ENCODE measurements at regions not wholly inside any gene's neighbourhood (a gene's known extent, or its start where the extent isn't known, plus 50 kb on each side); places are given as distances from the start of the nearest gene placed in this dataset.

DNA sequence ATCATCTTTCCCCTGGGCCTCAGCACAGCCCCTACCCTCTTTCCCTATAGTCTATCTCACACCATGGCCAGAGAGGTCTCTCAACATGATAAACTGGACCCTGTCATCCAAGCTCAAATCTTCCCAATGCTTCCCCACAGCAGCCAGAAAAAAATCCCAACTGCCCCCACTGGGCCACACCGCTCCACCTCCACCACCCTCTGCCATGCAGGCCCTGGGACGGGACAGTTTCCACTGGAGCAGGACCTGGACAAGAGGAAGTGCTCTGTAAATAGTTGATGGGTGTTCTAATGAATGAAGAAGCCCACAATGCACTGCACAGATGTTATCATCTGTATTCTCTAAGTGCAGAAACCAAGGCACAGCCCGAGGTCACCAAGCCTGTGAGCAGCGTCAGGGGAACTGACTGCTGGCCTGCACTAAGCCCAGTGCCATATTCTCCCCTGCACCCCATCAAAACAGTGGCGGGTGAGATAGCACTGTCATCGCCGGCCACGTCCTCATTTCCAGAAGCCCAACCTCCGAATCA, 161.1 kb downstream of the NUP210 start:
- FAIRE-seq, result no peak
- no peak for DNase-seq (ENCODE audit: low read depth)
- Histone ChIP-seq H3K27me3 (ENCODE audit: control insufficient read depth, insufficient read depth, low read length) (no peaks in the 10 kb centered on the region), H3K4me3 (ENCODE audit: low read depth, low read length) (no peak overlapping the region), H3K36me3 (ENCODE audit: control insufficient read depth, insufficient read depth, low read length) (no peaks in the 10 kb centered on the region)
- TF ChIP-seq, protein P1, sequence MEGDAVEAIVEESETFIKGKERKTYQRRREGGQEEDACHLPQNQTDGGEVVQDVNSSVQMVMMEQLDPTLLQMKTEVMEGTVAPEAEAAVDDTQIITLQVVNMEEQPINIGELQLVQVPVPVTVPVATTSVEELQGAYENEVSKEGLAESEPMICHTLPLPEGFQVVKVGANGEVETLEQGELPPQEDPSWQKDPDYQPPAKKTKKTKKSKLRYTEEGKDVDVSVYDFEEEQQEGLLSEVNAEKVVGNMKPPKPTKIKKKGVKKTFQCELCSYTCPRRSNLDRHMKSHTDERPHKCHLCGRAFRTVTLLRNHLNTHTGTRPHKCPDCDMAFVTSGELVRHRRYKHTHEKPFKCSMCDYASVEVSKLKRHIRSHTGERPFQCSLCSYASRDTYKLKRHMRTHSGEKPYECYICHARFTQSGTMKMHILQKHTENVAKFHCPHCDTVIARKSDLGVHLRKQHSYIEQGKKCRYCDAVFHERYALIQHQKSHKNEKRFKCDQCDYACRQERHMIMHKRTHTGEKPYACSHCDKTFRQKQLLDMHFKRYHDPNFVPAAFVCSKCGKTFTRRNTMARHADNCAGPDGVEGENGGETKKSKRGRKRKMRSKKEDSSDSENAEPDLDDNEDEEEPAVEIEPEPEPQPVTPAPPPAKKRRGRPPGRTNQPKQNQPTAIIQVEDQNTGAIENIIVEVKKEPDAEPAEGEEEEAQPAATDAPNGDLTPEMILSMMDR (IDR thresholded peaks at IDR 0.05; ENCODE audit: insufficient read depth, low read length, severe bottlenecking), result no peak

DNA sequence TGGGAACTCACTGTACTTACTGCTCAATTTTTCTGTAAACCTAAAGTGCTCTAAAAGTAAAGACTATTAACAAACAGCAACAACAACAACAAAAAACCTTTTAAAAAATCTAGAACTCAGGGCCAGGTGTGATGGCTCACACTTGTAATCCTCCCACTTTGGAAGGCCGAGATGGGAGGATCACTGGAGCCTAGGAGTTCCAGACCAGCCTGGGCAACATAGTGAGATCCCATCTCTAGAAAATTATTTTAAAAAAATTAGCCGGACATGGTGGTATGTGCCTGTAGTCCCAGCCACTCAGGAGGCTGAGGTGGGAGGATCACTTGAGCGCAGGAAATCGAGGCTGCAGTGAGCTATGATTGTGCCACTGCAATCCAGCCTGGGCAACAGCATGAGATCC, 161.8 kb downstream of the NUP210 start:
- FAIRE-seq (no peak), DNase-seq (ENCODE audit: low read depth) (no peak)
- TF ChIP-seq, protein P1 (IDR thresholded peaks at IDR 0.05; ENCODE audit: insufficient read depth, low read length, severe bottlenecking), result no peak

DNA sequence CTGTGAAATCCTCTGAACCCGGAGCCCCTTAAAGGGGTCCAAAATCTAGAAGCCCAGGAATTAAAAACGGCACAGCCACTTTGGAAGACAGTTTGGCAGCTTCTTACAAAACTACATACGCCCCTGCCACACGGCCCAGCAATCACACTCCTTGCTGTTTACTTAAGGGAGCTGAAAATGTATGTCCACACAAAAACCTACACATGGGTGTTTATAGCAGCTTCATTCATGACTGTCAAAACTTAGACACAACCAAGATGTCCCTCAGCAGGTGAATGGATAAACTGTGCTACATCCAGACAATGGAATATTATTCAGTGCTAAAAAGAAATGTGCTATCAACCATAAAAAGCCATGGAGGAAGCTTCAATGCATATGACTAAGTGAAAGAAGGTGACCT, 162.5 kb downstream of the NUP210 start:
- Histone ChIP-seq H3K36me3 (ENCODE audit: control insufficient read depth, insufficient read depth, low read length) (no peaks in the 10 kb centered on the region), H3K27me3 (ENCODE audit: control insufficient read depth, insufficient read depth, low read length) (no peaks in the 10 kb centered on the region), H3K4me3 (ENCODE audit: low read depth, low read length) (no peak overlapping the region)
- TF ChIP-seq, protein P1 (IDR thresholded peaks at IDR 0.05; ENCODE audit: insufficient read depth, low read length, severe bottlenecking), result no peak
- DNase-seq (ENCODE audit: low read depth), result no peak
- no peak for FAIRE-seq

More for the DNA sequence above, 161.8 kb downstream of the NUP210 start:
- no peaks in the 10 kb centered on the region for H3K27me3 ChIP-seq (ENCODE audit: control insufficient read depth, insufficient read depth, low read length)
- H3K4me3 ChIP-seq (ENCODE audit: low read depth, low read length), result no peak overlapping the region
- H3K36me3 ChIP-seq (ENCODE audit: control insufficient read depth, insufficient read depth, low read length), result no peaks in the 10 kb centered on the region

DNA sequence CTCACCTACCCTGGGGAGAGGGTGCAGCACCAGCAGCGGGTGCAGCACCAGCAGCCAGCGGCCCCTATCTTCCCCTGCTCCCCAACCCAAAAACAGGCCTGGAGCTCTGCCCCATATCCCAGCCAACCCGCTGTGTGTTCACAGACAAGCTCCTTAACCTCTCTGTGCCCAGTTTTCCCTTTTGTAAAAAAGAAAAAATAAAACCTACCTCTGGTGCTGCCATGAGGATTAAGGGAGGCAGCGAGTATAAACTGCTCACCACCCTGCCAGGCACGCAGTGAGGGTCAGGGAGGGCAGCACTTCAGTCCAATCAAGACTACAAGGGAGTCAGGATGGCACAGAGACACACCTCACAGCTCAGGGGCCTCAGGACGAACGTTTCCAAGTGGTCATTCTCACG, 163.3 kb downstream of the NUP210 start:
- no peaks in the 10 kb centered on the region for H3K36me3 ChIP-seq (ENCODE audit: control insufficient read depth, insufficient read depth, low read length)
- H3K4me3 ChIP-seq (ENCODE audit: low read depth, low read length), result no peak overlapping the region
- DNase-seq (ENCODE audit: low read depth), result no peak
- FAIRE-seq, result no peak
- TF ChIP-seq, protein P1 (IDR thresholded peaks at IDR 0.05; ENCODE audit: insufficient read depth, low read length, severe bottlenecking), result no peak
- H3K27me3 ChIP-seq (ENCODE audit: control insufficient read depth, insufficient read depth, low read length), result no peaks in the 10 kb centered on the region

DNA sequence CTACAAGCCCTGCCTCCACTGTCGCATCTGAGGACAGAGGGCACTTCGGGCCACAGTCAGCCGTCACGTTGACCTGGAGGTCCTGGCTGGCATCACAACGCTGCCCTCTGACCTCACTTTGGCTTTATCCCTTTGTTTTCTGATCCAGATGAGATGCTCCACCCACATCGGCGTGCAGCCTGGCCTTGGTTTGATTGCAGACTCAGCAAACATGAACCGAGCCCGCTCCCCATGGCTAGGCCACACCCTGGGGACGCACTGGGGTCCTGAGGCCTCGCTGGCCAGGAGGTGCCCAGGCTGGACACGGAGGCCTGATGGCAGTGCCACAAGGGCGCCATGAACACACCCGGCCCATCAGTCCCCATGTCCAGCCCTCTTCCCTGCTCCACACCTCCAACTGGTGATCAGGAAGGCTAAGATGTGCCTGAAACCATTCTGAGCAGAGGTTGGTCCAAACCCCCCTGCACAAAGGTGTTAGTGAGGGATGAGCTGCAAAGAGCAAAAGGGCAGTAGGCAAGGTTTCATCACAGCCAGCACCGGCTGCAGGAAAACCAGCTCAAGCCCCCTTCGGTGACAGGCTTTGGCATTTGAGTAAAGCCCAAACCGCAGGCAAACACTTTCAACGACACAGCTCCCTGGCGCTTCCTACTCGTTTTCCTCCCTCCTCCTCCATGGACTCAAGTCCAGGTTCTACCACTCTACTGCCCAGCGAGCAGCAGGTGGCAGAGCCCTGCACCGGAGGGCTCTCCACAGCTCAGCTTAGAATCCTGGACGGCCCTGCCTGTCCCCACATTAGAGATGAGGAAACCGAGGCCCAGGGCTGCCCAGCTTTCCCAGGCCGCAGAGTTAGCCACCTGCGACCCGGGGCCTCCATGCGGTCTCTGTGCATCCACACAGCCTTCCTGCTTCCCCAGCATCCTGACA, 165.8 kb downstream of the NUP210 start:
- FAIRE-seq, result no peak
- Histone ChIP-seq H3K27me3 (ENCODE audit: control insufficient read depth, insufficient read depth, low read length) (no peaks in the 10 kb centered on the region), H3K36me3 (ENCODE audit: control insufficient read depth, insufficient read depth, low read length) (no peaks in the 10 kb centered on the region), H3K4me3 (ENCODE audit: low read depth, low read length) (no peak overlapping the region)
- no peak for DNase-seq (ENCODE audit: low read depth)
- TF ChIP-seq, protein P1 (IDR thresholded peaks at IDR 0.05; ENCODE audit: insufficient read depth, low read length, severe bottlenecking), result no peak
